ENCODE measurements at regions not wholly inside any gene's neighbourhood (a gene's known extent, or its start where the extent isn't known, plus 50 kb on each side); places are given as distances from the start of the nearest gene placed in this dataset.

- Histone ChIP-seq H3K27me3 (no peaks in the 10 kb centered on the region), H3K36me3 (no peaks in the 10 kb centered on the region), H3K27ac (no peak overlapping the region), H3K4me3 (replicated peaks in 1 of 3) (no peak overlapping the region), H3K9me3 (no peaks in the 10 kb centered on the region), H3K4me1 (peaks cover 0 to 6% of the 10 kb centered on the region in 2 donors)
- no peak for TF ChIP-seq CTCF (IDR thresholded peaks at IDR 0.05)
- TF ChIP-seq POLR2A (IDR thresholded peaks at IDR 0.05): no peak
- intact Hi-C loops (cut with DNase I): no loop called here
- WGBS, 2 donors: 90% methylated on average over 3 of the region's 3 CpGs
- no peak for DNase-seq
Measured at GRCh38 chr14:85445151-85445795, 84.7 kb upstream of the FLRT2 start.

- intact Hi-C loops (cut with DNase I): no loop called here
- Histone ChIP-seq H3K9me3 (no peaks in the 10 kb centered on the region), H3K4me3 (replicated peaks in 1 of 3) (no peak overlapping the region), H3K27me3 (no peaks in the 10 kb centered on the region), H3K36me3 (no peaks in the 10 kb centered on the region), H3K4me1 (peaks cover 0 to 6% of the 10 kb centered on the region in 2 donors), H3K27ac (no peak overlapping the region)
- TF ChIP-seq POLR2A (IDR thresholded peaks at IDR 0.05) (no peak), CTCF (IDR thresholded peaks at IDR 0.05) (no peak)
- DNase-seq: no peak
- 81 to 82% methylated on average over 2 of the region's 2 CpGs for WGBS, 2 donors
Measured at GRCh38 chr14:85447883-85448282, 82.1 kb upstream of the FLRT2 start.

- intact Hi-C loops (cut with DNase I): no loop called here
- TF ChIP-seq CTCF (IDR thresholded peaks at IDR 0.05) (no peak), POLR2A (IDR thresholded peaks at IDR 0.05) (no peak)
- H3K9me3 ChIP-seq: no peaks in the 10 kb centered on the region
- DNase-seq: no peak
- no peaks in the 10 kb centered on the region for H3K36me3 ChIP-seq
- H3K4me1 ChIP-seq: no peaks in the 10 kb centered on the region
- H3K27me3 ChIP-seq: no peaks in the 10 kb centered on the region
- no peak overlapping the region for H3K4me3 ChIP-seq (replicated peaks in 1 of 3)
- no peak overlapping the region for H3K27ac ChIP-seq
Measured at GRCh38 chr14:85451421-85451820, 78.5 kb upstream of the FLRT2 start.

GRCh38 chr14:85453401-85454225 lies 76.3 kb upstream of the FLRT2 start:
- no peak overlapping the region for H3K4me3 ChIP-seq (replicated peaks in 1 of 3)
- intact Hi-C loops (cut with DNase I): no loop called here
- no peaks in the 10 kb centered on the region for H3K36me3 ChIP-seq
- no peaks in the 10 kb centered on the region for H3K9me3 ChIP-seq
- no peak for DNase-seq
- H3K27me3 ChIP-seq: no peaks in the 10 kb centered on the region
- 72 to 75% methylated on average over 2 of the region's 2 CpGs for WGBS, 2 donors
- no peak overlapping the region for H3K27ac ChIP-seq
- TF ChIP-seq CTCF (IDR thresholded peaks at IDR 0.05) (no peak), POLR2A (IDR thresholded peaks at IDR 0.05) (no peak)
- no peaks in the 10 kb centered on the region for H3K4me1 ChIP-seq

GRCh38 chr14:85454226-85454813 lies 75.6 kb upstream of the FLRT2 start:
- TF ChIP-seq CTCF (IDR thresholded peaks at IDR 0.05) (no peak), POLR2A (IDR thresholded peaks at IDR 0.05) (no peak)
- H3K9me3 ChIP-seq: no peaks in the 10 kb centered on the region
- no peak for DNase-seq
- intact Hi-C loops (cut with DNase I): no loop called here
- 93 to 97% methylated on average over 3 of the region's 3 CpGs for WGBS, 2 donors
- H3K27ac ChIP-seq: no peak overlapping the region
- no peaks in the 10 kb centered on the region for H3K27me3 ChIP-seq
- no peaks in the 10 kb centered on the region for H3K36me3 ChIP-seq
- no peaks in the 10 kb centered on the region for H3K4me1 ChIP-seq
- no peak overlapping the region for H3K4me3 ChIP-seq (replicated peaks in 1 of 3)
